Pancreas (tissue), 10 donors: ENCODE measurements at regions not wholly inside any gene's neighbourhood (a gene's known extent, or its start where the extent isn't known, plus 50 kb on each side); places are given as distances from the start of the nearest gene placed in this dataset.

Source experiments
- ATAC-seq, 4 donors: fragments of 200-7000 bp; cut with Tn5 transposase; one replicate each; pipeline versions ENCODE4 v1.8.0 to v1.9.1; 2020; ENCODE audit warnings: mild to moderate bottlenecking in 4 of 4, moderate library complexity in 4 of 4
- DNase-seq, 6 donors: peaks; one replicate each; pipeline ENCODE4 v3.0.0-alpha.2; 2020
- FAIRE-seq: peaks from 2 replicates; lab custom pipeline; 2012; peaks lifted over from hg19 to GRCh38; lab: Jason Lieb, UNC
- H3K27ac ChIP-seq, 4 donors: fragments of 200-600 bp; sonication (generic); 1 replicate in 3 of 4; 2 replicates in 1 of 4; pipeline versions ENCODE4 v1.5.0 to v1.8.0; 2020
- H3K27me3 ChIP-seq, 4 donors: fragments of 200-600 bp; one replicate each; pipeline ENCODE4 v1.8.0; 2021
- H3K36me3 ChIP-seq, 3 donors: fragments of 200-600 bp; sonication (generic) in 1 of 3; one replicate each; pipeline versions ENCODE4 v1.5.0 to v1.8.0; 2020 to 2021
- H3K4me1 ChIP-seq, 3 donors: fragments of 200-600 bp; one replicate each; pipeline ENCODE4 v1.8.0; 2021
- H3K4me3 ChIP-seq, 4 donors: fragments of 200-600 bp; sonication (generic) in 2 of 4; one replicate each; pipeline versions ENCODE4 v1.5.0 to v1.8.0; 2020 to 2021
- H3K9me3 ChIP-seq, 4 donors: fragments of 200-600 bp; one replicate each; pipeline ENCODE4 v1.8.0; 2021
- WGBS, 2 donors: extraction: QIAGEN DNeasy Blood & Tissue Kit; methylation state at CpG; one replicate each; pipeline ENCODE4 v1.1.7; 2013; 5-methylcytosine and 5-hydroxymethylcytosine counted together
- intact Hi-C, 3 donors: fragments of 100-400 bp; cut with DNase I; formaldehyde crosslinking; loops; one replicate each; pipeline versions ENCODE4 v1.11.1 to v1.14.2; 2022
- TF ChIP-seq, protein P1 (sequence below), 4 donors: fragments of 200-600 bp; sonication (generic) in 3 of 4; IDR thresholded peaks; one replicate each; pipeline versions ENCODE4 v1.5.0 to v1.8.0; 2021; ENCODE audit warnings: antibody characterized with exemption in 4 of 4
- donor health status: healthy with polysubstance abuse.
- donor health status: DM: no; HTN: no; CAD: no; lungs with moderate emphysema.
- donor health status: DM: no; HTN: no; CAD: no.
- donor health status: control.
- donor health status: control.
- donor health status: Bipolar disorder and iron deficiency.
- donor health status: DM: yes; HTN: yes; CAD: no.
- donor health status: DM: no; HTN: no; CAD: no.
- donor health status: DM: no; HTN: no; CAD: no.
- donor health status: DM: yes; HTN: yes; CAD: no.

DNA sequence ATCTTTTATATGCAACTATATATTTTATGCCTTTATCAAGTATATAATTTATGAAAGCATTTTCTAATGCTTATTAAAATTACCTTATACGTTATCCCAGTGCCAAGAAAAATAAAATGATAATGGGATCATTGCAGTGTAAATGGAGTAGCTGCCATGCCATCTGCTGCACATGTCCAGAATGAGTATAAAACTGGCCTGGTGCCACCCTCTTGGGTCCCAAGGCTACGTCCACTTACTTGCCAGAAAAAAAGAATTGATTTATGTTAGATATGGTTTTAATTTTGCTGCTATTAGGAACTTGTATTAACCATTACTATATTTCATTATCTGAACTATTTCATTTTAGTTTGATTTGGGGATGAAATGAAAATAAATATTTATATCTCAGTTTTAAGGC lies 1127.1 kb upstream of the CNTN5 start:
- 22 to 23% methylated on average over 2 of the region's 2 CpGs for WGBS, 2 donors
- Histone ChIP-seq H3K4me1 (no peaks in the 10 kb centered on the region), H3K4me3 (no peak overlapping the region), H3K36me3 (no peaks in the 10 kb centered on the region), H3K27ac (no peak overlapping the region), H3K9me3 (no peaks in the 10 kb centered on the region), H3K27me3 (no peaks in the 10 kb centered on the region)
- TF ChIP-seq, protein P1, sequence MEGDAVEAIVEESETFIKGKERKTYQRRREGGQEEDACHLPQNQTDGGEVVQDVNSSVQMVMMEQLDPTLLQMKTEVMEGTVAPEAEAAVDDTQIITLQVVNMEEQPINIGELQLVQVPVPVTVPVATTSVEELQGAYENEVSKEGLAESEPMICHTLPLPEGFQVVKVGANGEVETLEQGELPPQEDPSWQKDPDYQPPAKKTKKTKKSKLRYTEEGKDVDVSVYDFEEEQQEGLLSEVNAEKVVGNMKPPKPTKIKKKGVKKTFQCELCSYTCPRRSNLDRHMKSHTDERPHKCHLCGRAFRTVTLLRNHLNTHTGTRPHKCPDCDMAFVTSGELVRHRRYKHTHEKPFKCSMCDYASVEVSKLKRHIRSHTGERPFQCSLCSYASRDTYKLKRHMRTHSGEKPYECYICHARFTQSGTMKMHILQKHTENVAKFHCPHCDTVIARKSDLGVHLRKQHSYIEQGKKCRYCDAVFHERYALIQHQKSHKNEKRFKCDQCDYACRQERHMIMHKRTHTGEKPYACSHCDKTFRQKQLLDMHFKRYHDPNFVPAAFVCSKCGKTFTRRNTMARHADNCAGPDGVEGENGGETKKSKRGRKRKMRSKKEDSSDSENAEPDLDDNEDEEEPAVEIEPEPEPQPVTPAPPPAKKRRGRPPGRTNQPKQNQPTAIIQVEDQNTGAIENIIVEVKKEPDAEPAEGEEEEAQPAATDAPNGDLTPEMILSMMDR (IDR thresholded peaks at IDR 0.05) = no peak
- no peak for ATAC-seq
- intact Hi-C loops = no loop called here
- DNase-seq = no peak
- FAIRE-seq = no peak

DNA sequence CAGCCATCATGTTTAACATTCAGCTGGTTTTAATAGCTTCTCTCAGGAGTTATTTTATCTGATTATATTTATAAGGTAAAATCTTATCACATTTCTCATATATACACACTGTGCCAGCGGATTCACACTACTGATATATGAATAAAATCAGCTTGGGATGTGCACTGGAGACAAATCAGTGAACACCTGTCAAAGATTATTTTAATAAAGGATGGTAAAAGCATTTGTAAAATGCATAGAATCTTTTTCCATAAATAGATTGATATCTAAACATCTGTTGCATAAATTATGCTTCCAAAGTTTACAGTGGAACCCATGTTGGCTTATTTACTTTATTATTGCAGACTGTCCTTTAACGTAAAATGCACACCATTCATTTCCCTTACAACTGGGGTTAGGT lies 1125.8 kb upstream of the CNTN5 start:
- H3K4me3 ChIP-seq = no peak overlapping the region
- 60 to 65% methylated on average over 2 of the region's 2 CpGs for WGBS, 2 donors
- DNase-seq (no peak), FAIRE-seq (no peak), ATAC-seq (no peak)
- intact Hi-C loops = no loop called here
- H3K4me1 ChIP-seq = no peaks in the 10 kb centered on the region
- no peaks in the 10 kb centered on the region for H3K36me3 ChIP-seq
- H3K27ac ChIP-seq = no peak overlapping the region
- no peaks in the 10 kb centered on the region for H3K27me3 ChIP-seq
- H3K9me3 ChIP-seq = no peaks in the 10 kb centered on the region
- TF ChIP-seq, protein P1 (IDR thresholded peaks at IDR 0.05) = no peak

DNA sequence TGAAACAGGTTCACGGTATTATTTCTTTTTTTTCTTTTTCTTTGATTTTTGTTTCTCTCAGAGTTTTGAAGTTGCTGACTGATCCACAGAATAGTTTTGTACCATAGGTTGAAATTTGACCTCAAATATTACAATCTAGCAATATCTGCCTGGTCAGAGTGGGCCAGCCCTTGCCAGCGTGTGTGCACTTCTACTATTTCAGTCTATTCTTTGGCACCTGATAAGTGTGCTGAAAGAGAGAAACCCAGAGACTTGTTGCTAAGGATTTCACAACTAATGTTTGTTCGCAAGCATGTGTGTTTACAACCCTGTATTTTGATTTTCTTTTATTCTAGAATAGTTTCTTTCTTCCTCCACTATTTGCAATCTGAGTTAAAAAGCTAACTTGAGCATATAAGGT lies 1125.2 kb upstream of the CNTN5 start:
- 63 to 65% methylated on average over 3 of the region's 3 CpGs for WGBS, 2 donors
- Histone ChIP-seq H3K4me3 (no peak overlapping the region), H3K27ac (no peak overlapping the region), H3K27me3 (no peaks in the 10 kb centered on the region), H3K9me3 (no peaks in the 10 kb centered on the region), H3K36me3 (no peaks in the 10 kb centered on the region), H3K4me1 (no peaks in the 10 kb centered on the region)
- no peak for DNase-seq
- intact Hi-C loops = no loop called here
- ATAC-seq = no peak
- no peak for FAIRE-seq
- TF ChIP-seq, protein P1 (IDR thresholded peaks at IDR 0.05) = no peak

DNA sequence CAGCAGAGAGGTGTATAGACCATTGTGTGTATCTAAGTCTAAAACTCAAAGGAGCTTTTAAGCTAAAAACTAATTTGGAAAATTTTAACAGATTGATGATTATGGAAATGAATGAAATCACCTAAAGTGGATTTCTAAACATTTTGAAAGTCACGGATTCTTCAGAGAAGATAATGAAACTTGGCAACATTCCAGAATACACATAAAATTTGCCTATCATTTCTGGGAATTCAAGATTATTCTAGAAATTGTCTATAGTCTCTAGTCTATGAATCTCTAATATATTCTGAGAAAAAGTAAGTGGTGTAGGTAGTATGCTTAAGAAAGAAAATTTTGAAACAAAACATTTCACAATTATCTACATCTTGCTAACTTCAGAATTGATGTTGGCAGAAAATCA lies 1117.9 kb upstream of the CNTN5 start:
- no peak overlapping the region for H3K4me3 ChIP-seq
- no peak for ATAC-seq
- intact Hi-C loops = no loop called here
- WGBS, 2 donors = 47 to 58% methylated on average over 1 of the region's 1 CpG
- no peaks in the 10 kb centered on the region for H3K36me3 ChIP-seq
- H3K27ac ChIP-seq = no peak overlapping the region
- no peaks in the 10 kb centered on the region for H3K27me3 ChIP-seq
- no peak for FAIRE-seq
- no peaks in the 10 kb centered on the region for H3K9me3 ChIP-seq
- H3K4me1 ChIP-seq = no peaks in the 10 kb centered on the region
- no peak for DNase-seq
- TF ChIP-seq, protein P1 (IDR thresholded peaks at IDR 0.05) = no peak

DNA sequence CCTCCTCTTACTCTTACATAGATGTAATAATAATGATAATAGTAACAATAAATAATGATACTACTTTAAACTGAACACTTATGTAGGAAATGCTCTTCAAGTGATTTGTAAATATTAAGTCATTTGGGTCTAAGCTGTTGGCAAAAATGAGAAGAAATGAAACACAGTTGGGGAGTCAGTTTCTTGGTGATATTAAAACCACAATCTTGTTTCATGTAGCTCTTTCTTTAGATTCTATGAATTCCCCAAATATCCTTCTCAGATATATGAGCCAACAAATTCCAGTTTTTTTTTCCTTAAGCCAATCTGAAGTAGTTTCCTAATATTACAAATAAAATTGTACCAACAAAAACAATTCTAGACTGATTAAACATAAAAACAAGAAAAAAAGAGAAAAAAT lies 1115.6 kb upstream of the CNTN5 start:
- Histone ChIP-seq H3K27ac (no peak overlapping the region), H3K4me3 (no peak overlapping the region), H3K27me3 (no peaks in the 10 kb centered on the region), H3K9me3 (no peaks in the 10 kb centered on the region), H3K36me3 (no peaks in the 10 kb centered on the region), H3K4me1 (no peaks in the 10 kb centered on the region)
- intact Hi-C loops = no loop called here
- DNase-seq = no peak
- FAIRE-seq = no peak
- TF ChIP-seq, protein P1 (IDR thresholded peaks at IDR 0.05) = no peak
- ATAC-seq = no peak
